Endodermal cell (in vitro differentiated cells): ENCODE measurements at regions not wholly inside any gene's neighbourhood (a gene's known extent, or its start where the extent isn't known, plus 50 kb on each side); places are given as distances from the start of the nearest gene placed in this dataset.

Experiments used
- DNase-seq: peaks from one replicate; pipeline ENCODE4 v3.0.0-alpha.2; 2017
- H3K27ac ChIP-seq: 2 replicates; pipeline ENCODE4 v1.5.1; 2013; ENCODE audit warnings: mild to moderate bottlenecking, low read depth, low read length, moderate library complexity
- H3K27me3 ChIP-seq: 2 replicates; pipeline ENCODE4 v1.6.1; 2013; ENCODE audit warnings: mild to moderate bottlenecking, low read length, moderate library complexity; ENCODE audit not compliant: insufficient read depth, control insufficient read depth, poor library complexity, severe bottlenecking
- H3K36me3 ChIP-seq: 2 replicates; pipeline ENCODE4 v1.7.0; 2013; ENCODE audit warnings: mild to moderate bottlenecking, low read length, moderate library complexity; ENCODE audit not compliant: control insufficient read depth, insufficient read depth
- H3K4me1 ChIP-seq: one replicate; pipeline ENCODE4 v1.7.0; 2013; ENCODE audit warnings: low read length; ENCODE audit not compliant: control insufficient read depth, insufficient read depth
- H3K4me3 ChIP-seq: 2 replicates; pipeline ENCODE4 v1.5.1; 2013; ENCODE audit warnings: mild to moderate bottlenecking, low read length, moderate library complexity
- H3K9ac ChIP-seq: 2 replicates; pipeline ENCODE4 v1.6.1; 2013; ENCODE audit warnings: mild to moderate bottlenecking, low read length, moderate library complexity; ENCODE audit not compliant: poor library complexity, severe bottlenecking; ENCODE audit errors: extremely low read depth
- H3K9me3 ChIP-seq: 2 replicates; pipeline ENCODE4 v1.6.1; 2013; ENCODE audit warnings: mild to moderate bottlenecking, low read length, moderate library complexity; ENCODE audit not compliant: control insufficient read depth
- H3K27ac Mint-ChIP-seq: 2 replicates; pipeline ENCODE4 v1.8.0; 2020; ENCODE audit warnings: mixed read lengths
- H3K27me3 Mint-ChIP-seq: 2 replicates; pipeline ENCODE4 v1.8.0; 2021; ENCODE audit warnings: mild to moderate bottlenecking, mixed read lengths; ENCODE audit not compliant: insufficient read depth
- H3K36me3 Mint-ChIP-seq: 2 replicates; pipeline ENCODE4 v1.8.0; 2020; ENCODE audit warnings: low read depth, mixed read lengths
- H3K4me1 Mint-ChIP-seq: 2 replicates; pipeline ENCODE4 v1.8.0; 2020; ENCODE audit warnings: mixed read lengths
- H3K4me3 Mint-ChIP-seq: 2 replicates; pipeline ENCODE4 v1.8.0; 2020; ENCODE audit warnings: mild to moderate bottlenecking, moderate library complexity, mixed read lengths
- H3K9me3 Mint-ChIP-seq: 2 replicates; pipeline ENCODE4 v1.8.0; 2020; ENCODE audit warnings: mild to moderate bottlenecking, mixed read lengths
- CTCF ChIP-seq: fragments of 200-600 bp; sonication (generic); conservative IDR thresholded peaks from 2 replicates; pipeline ENCODE4 v1.5.0; 2021; ENCODE audit warnings: antibody characterized with exemption, mild to moderate bottlenecking
- WGBS, 2 experiments: methylation state at CpG; one replicate each; pipeline versions ENCODE4 v1.1.5 to v1.1.7; 2013; ENCODE audit warnings: missing lambda C conversion rate in 2 of 2, mixed read lengths in 1 of 2; ENCODE audit not compliant: insufficient coverage in 1 of 2, insufficient read length in 1 of 2; 5-methylcytosine and 5-hydroxymethylcytosine counted together

GRCh38 chr4:128572778-128573241, 236.7 kb upstream of the JADE1 start:
- DNase-seq, result no peak
- Histone ChIP-seq H3K9ac (no peak overlapping the region), H3K9me3 (peaks cover 5% of the 10 kb centered on the region), H3K4me3 (no peak overlapping the region), H3K27ac (no peak overlapping the region), H3K4me1 (no peaks in the 10 kb centered on the region), H3K27me3 (no peaks in the 10 kb centered on the region), H3K36me3 (no peaks in the 10 kb centered on the region)
- peaks cover 1% of the 10 kb centered on the region for H3K27me3 Mint-ChIP-seq
- no peak overlapping the region for H3K27ac Mint-ChIP-seq
- WGBS, 2 experiments, result 95% methylated on average over 3 of the region's 3 CpGs
- no peaks in the 10 kb centered on the region for H3K36me3 Mint-ChIP-seq
- peaks cover 16% of the 10 kb centered on the region for H3K4me1 Mint-ChIP-seq
- peaks cover 4% of the 10 kb centered on the region for H3K9me3 Mint-ChIP-seq
- H3K4me3 Mint-ChIP-seq, result no peak overlapping the region
- no peak for TF ChIP-seq CTCF

- DNase-seq, result no peak
- peaks cover 3% of the 10 kb centered on the region for H3K9me3 ChIP-seq
- no peak overlapping the region for H3K27ac ChIP-seq
- Mint-ChIP-seq H3K27ac (no peak overlapping the region), H3K9me3 (peaks cover 4% of the 10 kb centered on the region), H3K36me3 (no peaks in the 10 kb centered on the region), H3K27me3 (peaks cover 1% of the 10 kb centered on the region), H3K4me1 (peaks cover 16% of the 10 kb centered on the region), H3K4me3 (no peak overlapping the region)
- no peaks in the 10 kb centered on the region for H3K36me3 ChIP-seq
- H3K4me3 ChIP-seq, result no peak overlapping the region
- no peak for TF ChIP-seq CTCF
- no peaks in the 10 kb centered on the region for H3K4me1 ChIP-seq
- H3K27me3 ChIP-seq, result no peaks in the 10 kb centered on the region
- no peak overlapping the region for H3K9ac ChIP-seq
These were observed 237.8 kb upstream of the JADE1 start for GRCh38 chr4:128571747-128572146.

GRCh38 chr4:128570387-128570975, 239.0 kb upstream of the JADE1 start:
- Histone ChIP-seq H3K9ac (no peak overlapping the region), H3K4me3 (no peak overlapping the region), H3K4me1 (no peaks in the 10 kb centered on the region), H3K27ac (no peak overlapping the region), H3K36me3 (no peaks in the 10 kb centered on the region), H3K27me3 (no peaks in the 10 kb centered on the region), H3K9me3 (no peaks in the 10 kb centered on the region)
- peaks cover 1% of the 10 kb centered on the region for H3K27me3 Mint-ChIP-seq
- H3K4me1 Mint-ChIP-seq, result peaks cover 19% of the 10 kb centered on the region
- TF ChIP-seq CTCF, result no peak
- DNase-seq, result no peak
- no peak overlapping the region for H3K4me3 Mint-ChIP-seq
- H3K9me3 Mint-ChIP-seq, result no peaks in the 10 kb centered on the region
- H3K36me3 Mint-ChIP-seq, result no peaks in the 10 kb centered on the region
- no peak overlapping the region for H3K27ac Mint-ChIP-seq
- 85 to 93% methylated on average over 3 to 6 of the region's 6 CpGs for WGBS, 2 experiments
